ENCODE measurements at regions not wholly inside any gene's neighbourhood (a gene's known extent, or its start where the extent isn't known, plus 50 kb on each side); places are given as distances from the start of the nearest gene placed in this dataset.

DNA sequence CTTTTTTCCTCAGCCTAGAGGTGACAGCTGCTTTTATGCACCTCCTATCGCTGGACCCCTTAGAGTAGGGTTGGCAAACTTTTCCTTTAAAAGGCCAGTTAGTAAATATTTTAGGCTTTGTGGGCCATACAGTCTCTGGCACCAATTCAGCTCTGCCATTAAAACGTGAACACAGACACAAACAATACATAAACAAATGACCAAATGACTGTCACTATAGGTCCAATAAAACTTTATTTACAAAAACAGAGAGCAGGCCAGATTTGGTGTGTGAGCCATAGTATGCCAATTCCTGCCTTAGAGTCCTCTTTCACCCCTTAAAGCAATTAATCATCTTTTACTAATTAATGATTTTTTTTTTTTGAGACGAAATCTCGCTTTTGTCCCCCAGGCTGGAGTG, 61.1 kb upstream of the RPS13 start:
- no peak overlapping the region for H3K4me3 ChIP-seq
- H3F3A ChIP-seq (replicated peaks; ENCODE audit: low read depth), result no peaks in the 10 kb centered on the region
- H3K27ac ChIP-seq (ENCODE audit: low read depth), result no peak overlapping the region
- H3K9me2 ChIP-seq (ENCODE audit: insufficient read depth), result no peaks in the 10 kb centered on the region
- H2AFZ ChIP-seq, result no peak overlapping the region
- H3K79me2 ChIP-seq (replicated peaks; ENCODE audit: insufficient read depth), result no peaks in the 10 kb centered on the region
- H3K27me3 ChIP-seq (ENCODE audit: insufficient read depth), result no peaks in the 10 kb centered on the region
- no peak overlapping the region for H3K27ac Mint-ChIP-seq
- H3K4me2 ChIP-seq, result no peak overlapping the region
- H3K36me3 Mint-ChIP-seq (ENCODE audit: low read depth), result peaks cover 49% of the 10 kb centered on the region
- H3K36me3 ChIP-seq (ENCODE audit: insufficient read depth), result peaks cover 13% of the 10 kb centered on the region
- no peak for TF ChIP-seq JUNB (IDR thresholded peaks at IDR 0.05; ENCODE audit: unreplicated experiment)
- TF ChIP-seq CTCF (conservative IDR thresholded peaks at IDR 0.05; ENCODE audit: low read depth in 2 of 2), result no peak
- TF ChIP-seq POLR2AphosphoS5 (IDR thresholded peaks at IDR 0.05; ENCODE audit: low read depth), result no peak
- no peak for TF ChIP-seq STAT1 (IDR thresholded peaks at IDR 0.05; ENCODE audit: unreplicated experiment)
- TF ChIP-seq CREB1 (CRISPR knock-in tag; IDR thresholded peaks at IDR 0.05; ENCODE audit: low read depth), result no peak
- no peak for TF ChIP-seq REST (IDR thresholded peaks at IDR 0.05; ENCODE audit: unreplicated experiment)
- no peak for TF ChIP-seq NANOG (IDR thresholded peaks at IDR 0.05; ENCODE audit: borderline replicate concordance)
- ATAC-seq (no peak), DNase-seq (ENCODE audit: low spot score) (no peak)
- peaks cover 13% of the 10 kb centered on the region for H3K4me1 ChIP-seq (ENCODE audit: insufficient read depth)
- H3K4me1 Mint-ChIP-seq, result peaks cover 20% of the 10 kb centered on the region
- no peaks in the 10 kb centered on the region for H3K27me3 Mint-ChIP-seq (ENCODE audit: insufficient read depth, low read depth, poor library complexity)
- H4K20me1 ChIP-seq (replicated peaks; ENCODE audit: insufficient read depth), result peaks cover 2% of the 10 kb centered on the region; the same call in 1 of the 2 replicates
- H3K4me3 Mint-ChIP-seq, result no peak overlapping the region
- no peaks in the 10 kb centered on the region for H3K9me3 Mint-ChIP-seq

DNA sequence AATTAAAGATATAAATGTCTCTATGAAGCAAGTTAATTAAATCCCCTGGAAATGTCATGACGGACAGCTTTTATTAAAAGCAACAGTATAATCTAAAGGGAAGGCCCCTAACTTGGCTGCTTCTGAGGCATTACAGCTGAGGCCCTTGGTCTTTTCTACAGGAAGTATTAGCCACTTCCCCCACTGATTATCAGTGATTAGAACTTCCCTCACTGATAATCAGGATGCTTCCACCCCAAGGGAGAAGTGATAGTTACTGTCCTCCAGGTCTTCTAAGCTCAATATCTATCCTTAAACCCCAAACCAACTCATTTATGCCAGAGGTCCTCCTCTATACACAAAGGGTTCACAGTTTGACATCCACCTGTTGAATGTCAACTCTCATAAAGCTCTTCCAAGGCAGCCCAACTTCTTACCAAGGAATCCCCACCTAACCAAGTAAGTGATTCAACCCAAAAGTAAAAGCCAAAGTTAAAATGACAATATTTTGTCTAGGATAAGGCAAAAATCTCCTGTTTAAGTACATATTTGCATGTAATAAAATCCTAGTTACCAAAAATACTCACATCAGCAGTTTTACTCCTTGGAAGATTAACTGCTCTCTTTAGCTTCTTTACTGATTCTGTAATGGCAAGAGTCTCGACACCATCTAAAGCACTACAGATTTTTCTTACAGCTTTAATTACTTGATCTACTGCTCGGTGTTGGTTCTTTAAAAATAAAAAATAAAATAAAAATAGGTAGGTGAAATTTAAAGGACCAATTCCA, 58.6 kb upstream of the RPS13 start:
- H3K4me3 Mint-ChIP-seq, result no peak overlapping the region
- Histone ChIP-seq H3K79me2 (replicated peaks; ENCODE audit: insufficient read depth) (no peaks in the 10 kb centered on the region), H3K4me2 (0 out of 2 replicates have a peak overlapping the region, but pooled peaks have one; percentile 12), H3K9me2 (ENCODE audit: insufficient read depth) (no peaks in the 10 kb centered on the region), H3K27me3 (ENCODE audit: insufficient read depth) (no peaks in the 10 kb centered on the region), H3K4me3 (no peak overlapping the region), H3K4me1 (ENCODE audit: insufficient read depth) (peaks cover 13% of the 10 kb centered on the region), H3K36me3 (ENCODE audit: insufficient read depth) (peaks cover 13% of the 10 kb centered on the region), H3F3A (replicated peaks; ENCODE audit: low read depth) (no peaks in the 10 kb centered on the region), H4K20me1 (replicated peaks; ENCODE audit: insufficient read depth) (peaks cover 2% of the 10 kb centered on the region; the same call in 1 of the 2 replicates), H2AFZ (no peak overlapping the region), H3K27ac (ENCODE audit: low read depth) (no peak overlapping the region)
- H3K4me1 Mint-ChIP-seq, result peaks cover 20% of the 10 kb centered on the region
- TF ChIP-seq ZNF331 (CRISPR knock-in tag; IDR thresholded peaks at IDR 0.05; ENCODE audit: low read depth), result no peak
- TF ChIP-seq EZH2 (IDR thresholded peaks at IDR 0.05; ENCODE audit: low read depth, unreplicated experiment), result no peak
- TF ChIP-seq STAT1 (IDR thresholded peaks at IDR 0.05; ENCODE audit: unreplicated experiment), result no peak
- TF ChIP-seq CTCF (conservative IDR thresholded peaks at IDR 0.05; ENCODE audit: low read depth in 2 of 2), result no peak
- TF ChIP-seq ZNF114 (CRISPR knock-in tag; IDR thresholded peaks at IDR 0.05), result no peak
- no peak for TF ChIP-seq CREB1 (CRISPR knock-in tag; IDR thresholded peaks at IDR 0.05; ENCODE audit: low read depth)
- no peak for DNase-seq (ENCODE audit: low spot score)
- no peaks in the 10 kb centered on the region for H3K9me3 Mint-ChIP-seq
- no peak overlapping the region for H3K27ac Mint-ChIP-seq
- ATAC-seq, result no peak
- peaks cover 51% of the 10 kb centered on the region for H3K36me3 Mint-ChIP-seq (ENCODE audit: low read depth)
- no peaks in the 10 kb centered on the region for H3K27me3 Mint-ChIP-seq (ENCODE audit: insufficient read depth, low read depth, poor library complexity)
